DND-41 (cell line): ENCODE measurements at regions not wholly inside any gene's neighbourhood (a gene's known extent, or its start where the extent isn't known, plus 50 kb on each side); places are given as distances from the start of the nearest gene placed in this dataset.

Source experiments
- ATAC-seq: fragments of 200-7000 bp; cut with Tn5 transposase; 3 replicates; pipeline ENCODE4 v1.9.1; 2021; ENCODE audit warnings: low read depth; ENCODE audit not compliant: insufficient read depth
- DNase-seq: peaks from one replicate; pipeline ENCODE4 v3.0.0-alpha.2; 2020
- H2AFZ ChIP-seq: 2 replicates; pipeline ENCODE4 v1.6.0; 2012; ENCODE audit warnings: low read depth, low read length
- H3K27ac ChIP-seq: 2 replicates; pipeline ENCODE4 v1.5.1; 2012; ENCODE audit warnings: low read length, inconsistent platforms
- H3K27me3 ChIP-seq: fragments of 200-600 bp; sonication (generic); 2 replicates; pipeline ENCODE4 v1.6.0; 2012; ENCODE audit warnings: low read length, mild to moderate bottlenecking, inconsistent platforms; ENCODE audit not compliant: insufficient read depth, poor library complexity
- H3K36me3 ChIP-seq: 2 replicates; pipeline ENCODE4 v1.5.1; 2012; ENCODE audit warnings: low read length, inconsistent platforms; ENCODE audit not compliant: insufficient read depth
- H3K4me1 ChIP-seq: 2 replicates; pipeline ENCODE4 v1.5.1; 2012; ENCODE audit warnings: mild to moderate bottlenecking, low read length; ENCODE audit not compliant: insufficient read depth
- H3K4me2 ChIP-seq: 2 replicates; pipeline ENCODE4 v1.6.0; 2012; ENCODE audit warnings: mild to moderate bottlenecking, moderate library complexity, low read length, inconsistent platforms; ENCODE audit not compliant: insufficient read depth
- H3K4me3 ChIP-seq, 2 experiments: fragments of 200-600 bp in 1 of 2; shearing (Covaris generic) in 1 of 2; 2 replicates each; pipeline ENCODE4 v1.5.1; 2012 to 2016; ENCODE audit warnings: inconsistent platforms in 2 of 2, low read length in 2 of 2, mild to moderate bottlenecking in 2 of 2, low read depth in 1 of 2, moderate library complexity in 1 of 2
- H3K79me2 ChIP-seq: 2 replicates; pipeline ENCODE4 v1.6.0; 2012; ENCODE audit warnings: low read length, inconsistent platforms; ENCODE audit not compliant: insufficient read depth
- H3K9ac ChIP-seq: 2 replicates; pipeline ENCODE4 v1.6.0; 2012; ENCODE audit warnings: low read depth, mild to moderate bottlenecking, inconsistent platforms, low read length, moderate library complexity
- H3K9me3 ChIP-seq: 2 replicates; pipeline ENCODE4 v1.5.1; 2012; ENCODE audit warnings: low read length, moderate library complexity, mild to moderate bottlenecking, inconsistent platforms; ENCODE audit not compliant: insufficient read depth, severe bottlenecking
- H4K20me1 ChIP-seq: 2 replicates; pipeline ENCODE4 v1.6.0; 2012; ENCODE audit warnings: low read length; ENCODE audit not compliant: insufficient read depth
- EZH2 ChIP-seq: IDR thresholded peaks from 3 replicates; pipeline ENCODE4 v1.6.1; 2012; ENCODE audit warnings: borderline replicate concordance, low read depth, mild to moderate bottlenecking, moderate library complexity, low read length, inconsistent platforms; ENCODE audit not compliant: severe bottlenecking
- TF ChIP-seq, protein P1 (sequence below): IDR thresholded peaks from 2 replicates; pipeline ENCODE4 v1.5.1; 2012; ENCODE audit warnings: borderline replicate concordance, low read length, moderate library complexity, mild to moderate bottlenecking; ENCODE audit not compliant: poor library complexity, severe bottlenecking; ENCODE audit errors: extremely low read depth

DNA sequence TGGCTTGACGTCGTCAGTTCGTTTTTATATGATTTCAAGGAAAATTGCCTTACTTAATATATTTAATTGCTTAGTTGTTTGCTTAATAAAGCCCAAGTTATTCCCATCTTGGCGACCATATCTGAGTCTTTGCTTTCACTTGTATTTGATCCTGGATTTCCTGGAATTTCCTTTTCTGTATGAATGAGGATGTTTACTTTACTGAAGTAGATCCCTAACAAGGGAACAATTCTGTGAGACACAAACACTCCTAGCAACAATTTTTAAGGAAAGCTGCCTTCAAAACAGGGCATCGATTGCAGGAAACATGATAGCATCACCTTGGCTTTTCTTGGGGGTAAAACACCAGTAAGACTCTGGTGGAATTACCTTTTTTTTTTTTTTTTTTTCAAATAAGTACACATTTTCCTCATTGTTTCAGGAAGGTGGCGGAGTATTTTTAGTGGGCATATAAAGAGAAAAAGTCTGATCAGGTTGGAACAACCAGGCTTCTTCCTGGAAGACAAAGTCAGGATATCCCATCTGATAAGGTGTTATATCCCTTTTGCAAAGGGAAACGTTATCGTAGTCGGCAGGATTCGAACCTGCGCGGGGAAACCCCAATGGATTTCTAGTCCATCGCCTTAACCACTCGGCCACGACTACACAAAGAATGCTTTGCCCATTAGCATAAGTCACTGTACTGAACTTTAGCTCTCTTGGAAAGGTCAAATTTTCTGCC is 68.5 kb upstream of the ZNF184 start:
- H3K9ac ChIP-seq, result no peak overlapping the region
- no peaks in the 10 kb centered on the region for H4K20me1 ChIP-seq
- no peaks in the 10 kb centered on the region for H3K9me3 ChIP-seq
- H3K36me3 ChIP-seq, result no peaks in the 10 kb centered on the region
- no peaks in the 10 kb centered on the region for H3K79me2 ChIP-seq
- DNase-seq, result no peak
- H3K27ac ChIP-seq, result no peak overlapping the region
- H3K4me3 ChIP-seq, result no peak overlapping the region
- TF ChIP-seq EZH2, result no peak
- TF ChIP-seq, protein P1, sequence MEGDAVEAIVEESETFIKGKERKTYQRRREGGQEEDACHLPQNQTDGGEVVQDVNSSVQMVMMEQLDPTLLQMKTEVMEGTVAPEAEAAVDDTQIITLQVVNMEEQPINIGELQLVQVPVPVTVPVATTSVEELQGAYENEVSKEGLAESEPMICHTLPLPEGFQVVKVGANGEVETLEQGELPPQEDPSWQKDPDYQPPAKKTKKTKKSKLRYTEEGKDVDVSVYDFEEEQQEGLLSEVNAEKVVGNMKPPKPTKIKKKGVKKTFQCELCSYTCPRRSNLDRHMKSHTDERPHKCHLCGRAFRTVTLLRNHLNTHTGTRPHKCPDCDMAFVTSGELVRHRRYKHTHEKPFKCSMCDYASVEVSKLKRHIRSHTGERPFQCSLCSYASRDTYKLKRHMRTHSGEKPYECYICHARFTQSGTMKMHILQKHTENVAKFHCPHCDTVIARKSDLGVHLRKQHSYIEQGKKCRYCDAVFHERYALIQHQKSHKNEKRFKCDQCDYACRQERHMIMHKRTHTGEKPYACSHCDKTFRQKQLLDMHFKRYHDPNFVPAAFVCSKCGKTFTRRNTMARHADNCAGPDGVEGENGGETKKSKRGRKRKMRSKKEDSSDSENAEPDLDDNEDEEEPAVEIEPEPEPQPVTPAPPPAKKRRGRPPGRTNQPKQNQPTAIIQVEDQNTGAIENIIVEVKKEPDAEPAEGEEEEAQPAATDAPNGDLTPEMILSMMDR, result no peak
- H3K4me1 ChIP-seq, result no peaks in the 10 kb centered on the region
- no peak overlapping the region for H2AFZ ChIP-seq
- no peak overlapping the region for H3K4me2 ChIP-seq
- no peak for ATAC-seq
- H3K27me3 ChIP-seq, result no peaks in the 10 kb centered on the region

DNA sequence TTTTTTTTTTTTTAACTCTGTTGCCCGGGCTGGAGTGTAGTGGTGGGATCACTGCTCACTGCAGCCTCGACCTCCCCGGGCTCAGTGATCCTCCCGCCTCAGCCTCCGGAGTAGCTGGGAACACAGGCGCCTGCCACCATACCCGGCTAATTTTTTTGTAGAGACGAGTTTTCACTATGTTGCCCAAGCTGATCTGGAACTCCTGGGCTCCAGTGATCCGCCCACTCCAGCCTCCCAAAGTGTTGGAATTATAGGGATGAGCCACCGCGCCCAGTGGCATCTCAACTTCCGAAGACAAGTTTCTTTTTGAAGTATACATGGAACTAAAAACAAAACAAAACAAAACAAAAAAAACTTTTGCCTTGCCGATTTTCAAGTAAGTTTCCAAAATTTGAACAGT is 66.6 kb upstream of the ZNF184 start:
- H2AFZ ChIP-seq, result no peak overlapping the region
- no peak overlapping the region for H3K4me2 ChIP-seq
- no peak overlapping the region for H3K4me3 ChIP-seq
- DNase-seq (no peak), ATAC-seq (no peak)
- no peaks in the 10 kb centered on the region for H3K79me2 ChIP-seq
- no peaks in the 10 kb centered on the region for H3K36me3 ChIP-seq
- H4K20me1 ChIP-seq, result no peaks in the 10 kb centered on the region
- H3K4me1 ChIP-seq, result no peaks in the 10 kb centered on the region
- H3K9ac ChIP-seq, result no peak overlapping the region
- H3K9me3 ChIP-seq, result no peaks in the 10 kb centered on the region
- no peaks in the 10 kb centered on the region for H3K27me3 ChIP-seq
- H3K27ac ChIP-seq, result no peak overlapping the region
- TF ChIP-seq, protein P1, result no peak
- TF ChIP-seq EZH2, result no peak

DNA sequence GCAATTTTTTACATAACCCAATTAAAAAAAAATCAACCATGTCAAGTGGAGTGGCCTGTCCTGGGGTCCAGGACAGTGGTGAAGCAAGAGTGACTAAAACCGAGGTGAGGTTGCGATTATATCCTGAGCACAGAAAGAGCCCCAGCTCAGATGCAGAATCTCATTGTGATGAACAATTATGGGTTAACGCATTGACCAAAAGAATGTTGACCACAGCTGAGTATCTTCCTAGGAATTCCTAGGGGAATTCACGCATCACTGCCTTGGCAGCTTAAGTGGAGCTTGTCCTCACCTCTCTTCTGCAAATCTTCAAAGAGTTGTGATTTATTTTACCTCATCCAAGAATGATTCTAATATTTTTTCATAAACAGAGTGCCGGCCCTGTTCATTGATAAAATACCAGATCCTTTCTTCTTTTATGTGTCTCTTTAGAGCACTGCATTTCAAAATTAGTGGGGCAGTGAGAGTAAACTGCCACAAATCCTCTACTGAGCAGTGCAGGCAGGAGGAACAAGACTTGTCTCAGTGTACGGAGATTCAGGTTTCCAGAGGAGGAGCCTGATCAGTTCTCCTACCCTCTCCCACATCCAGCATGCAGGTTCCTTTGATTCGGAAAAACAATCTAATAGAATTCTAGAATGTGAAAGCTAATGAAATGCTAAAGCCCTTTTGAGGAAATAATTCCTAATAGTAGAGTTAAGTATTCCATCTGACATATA is 60.1 kb upstream of the ZNF184 start:
- Histone ChIP-seq H3K9ac (no peak overlapping the region), H3K27me3 (no peaks in the 10 kb centered on the region), H3K4me3 (no peak overlapping the region), H3K4me1 (no peaks in the 10 kb centered on the region), H3K9me3 (no peaks in the 10 kb centered on the region), H3K4me2 (no peak overlapping the region), H3K36me3 (no peaks in the 10 kb centered on the region), H4K20me1 (no peaks in the 10 kb centered on the region), H3K27ac (no peak overlapping the region), H3K79me2 (no peaks in the 10 kb centered on the region), H2AFZ (no peak overlapping the region)
- no peak for ATAC-seq
- DNase-seq, result no peak
- TF ChIP-seq, protein P1, result no peak
- TF ChIP-seq EZH2, result no peak
